ENCODE measurements at regions not wholly inside any gene's neighbourhood (a gene's known extent, or its start where the extent isn't known, plus 50 kb on each side); places are given as distances from the start of the nearest gene placed in this dataset.

- Histone ChIP-seq H3K27ac (ENCODE audit: low read depth, low read length) (no peak overlapping the region), H3K36me3 (ENCODE audit: control insufficient read depth, low read length) (no peaks in the 10 kb centered on the region), H3F3A (ENCODE audit: control insufficient read depth, insufficient read depth) (no peaks in the 10 kb centered on the region), H3K4me3 (ENCODE audit: low read length) (no peak overlapping the region), H3K79me2 (ENCODE audit: control insufficient read depth, low read length) (no peaks in the 10 kb centered on the region), H3K9me2 (replicated peaks; ENCODE audit: control insufficient read depth, low read length) (no peaks in the 10 kb centered on the region), H4K20me1 (ENCODE audit: control insufficient read depth, insufficient read depth, low read depth, low read length) (no peaks in the 10 kb centered on the region), H3K4me1 (ENCODE audit: control insufficient read depth, low read length) (no peaks in the 10 kb centered on the region), H3K27me3 (ENCODE audit: control insufficient read depth, low read length) (no peaks in the 10 kb centered on the region), H3K9me3 (ENCODE audit: control insufficient read depth, insufficient read depth, low read length) (no peaks in the 10 kb centered on the region), H3K4me2 (ENCODE audit: low read length) (no peak overlapping the region)
- TF ChIP-seq EZH2phosphoT487 (IDR thresholded peaks at IDR 0.05; ENCODE audit: borderline replicate concordance, low read length) = no peak
- TF ChIP-seq CTCF (IDR thresholded peaks at IDR 0.05; ENCODE audit: low read depth, low read length, poor library complexity, severe bottlenecking) = no peak
These were observed 242.1 kb upstream of the HS6ST1 start for GRCh38 chr2:128560718-128561117.

GRCh38 chr2:128562471-128563347 is 244.0 kb upstream of the HS6ST1 start:
- H3F3A ChIP-seq (ENCODE audit: control insufficient read depth, insufficient read depth) = no peaks in the 10 kb centered on the region
- H3K4me2 ChIP-seq (ENCODE audit: low read length) = no peak overlapping the region
- TF ChIP-seq CTCF (IDR thresholded peaks at IDR 0.05; ENCODE audit: low read depth, low read length, poor library complexity, severe bottlenecking) = no peak
- no peak for TF ChIP-seq EZH2phosphoT487 (IDR thresholded peaks at IDR 0.05; ENCODE audit: borderline replicate concordance, low read length)
- H3K27ac ChIP-seq (ENCODE audit: low read depth, low read length) = no peak overlapping the region
- no peaks in the 10 kb centered on the region for H3K36me3 ChIP-seq (ENCODE audit: control insufficient read depth, low read length)
- H3K79me2 ChIP-seq (ENCODE audit: control insufficient read depth, low read length) = no peaks in the 10 kb centered on the region
- H3K9me3 ChIP-seq (ENCODE audit: control insufficient read depth, insufficient read depth, low read length) = no peaks in the 10 kb centered on the region
- H3K27me3 ChIP-seq (ENCODE audit: control insufficient read depth, low read length) = no peaks in the 10 kb centered on the region
- no peaks in the 10 kb centered on the region for H3K4me1 ChIP-seq (ENCODE audit: control insufficient read depth, low read length)
- H3K4me3 ChIP-seq (ENCODE audit: low read length) = no peak overlapping the region
- H4K20me1 ChIP-seq (ENCODE audit: control insufficient read depth, insufficient read depth, low read depth, low read length) = no peaks in the 10 kb centered on the region
- no peaks in the 10 kb centered on the region for H3K9me2 ChIP-seq (replicated peaks; ENCODE audit: control insufficient read depth, low read length)

GRCh38 chr2:128563348-128563687 is 244.7 kb upstream of the HS6ST1 start:
- Histone ChIP-seq H3F3A (ENCODE audit: control insufficient read depth, insufficient read depth) (no peaks in the 10 kb centered on the region), H4K20me1 (ENCODE audit: control insufficient read depth, insufficient read depth, low read depth, low read length) (no peaks in the 10 kb centered on the region), H3K27me3 (ENCODE audit: control insufficient read depth, low read length) (no peaks in the 10 kb centered on the region), H3K36me3 (ENCODE audit: control insufficient read depth, low read length) (no peaks in the 10 kb centered on the region), H3K9me3 (ENCODE audit: control insufficient read depth, insufficient read depth, low read length) (no peaks in the 10 kb centered on the region), H3K79me2 (ENCODE audit: control insufficient read depth, low read length) (no peaks in the 10 kb centered on the region), H3K4me3 (ENCODE audit: low read length) (no peak overlapping the region), H3K27ac (ENCODE audit: low read depth, low read length) (no peak overlapping the region), H3K4me2 (ENCODE audit: low read length) (no peak overlapping the region), H3K4me1 (ENCODE audit: control insufficient read depth, low read length) (no peaks in the 10 kb centered on the region), H3K9me2 (replicated peaks; ENCODE audit: control insufficient read depth, low read length) (no peaks in the 10 kb centered on the region)
- no peak for TF ChIP-seq CTCF (IDR thresholded peaks at IDR 0.05; ENCODE audit: low read depth, low read length, poor library complexity, severe bottlenecking)
- no peak for TF ChIP-seq EZH2phosphoT487 (IDR thresholded peaks at IDR 0.05; ENCODE audit: borderline replicate concordance, low read length)

Data from DOHH2 (cell line).